GM19324 (cell line): ENCODE measurements at regions not wholly inside any gene's neighbourhood (a gene's known extent, or its start where the extent isn't known, plus 50 kb on each side); places are given as distances from the start of the nearest gene placed in this dataset.
"Not testable (repeated sequence)": the region's sequence is repeated elsewhere in the genome, so short reads cannot be mapped to it uniquely, and the experiment has no call there.

Experiments used
- ATAC-seq: cut with Tn5 transposase; IDR thresholded peaks from one replicate; pipeline ENCODE4 v1.9.1; 2021; ENCODE audit warnings: mild to moderate bottlenecking, moderate library complexity; ENCODE audit not compliant: unreplicated experiment, low FRiP score

GRCh38 chr5:164505791-164506190, 1000.4 kb downstream of the MAT2B start:
- no peak for ATAC-seq

- ATAC-seq = no peak
Measured at GRCh38 chr5:164518067-164518740, 1012.8 kb downstream of the MAT2B start.

- no peak for ATAC-seq
Measured at GRCh38 chr5:164518741-164519080, 1013.3 kb downstream of the MAT2B start.

GRCh38 chr5:164532235-164532900, 1026.9 kb downstream of the MAT2B start:
- ATAC-seq = no peak

- ATAC-seq = not testable (repeated sequence)
Measured at GRCh38 chr5:164533426-164533825, 1028.0 kb downstream of the MAT2B start.

GRCh38 chr5:164540174-164540573, 1034.8 kb downstream of the MAT2B start:
- peak; percentile 63 for ATAC-seq

- ATAC-seq = no peak
Measured at GRCh38 chr5:164545507-164545906, 1040.1 kb downstream of the MAT2B start.

GRCh38 chr5:164553851-164554250, 1048.4 kb downstream of the MAT2B start:
- no peak for ATAC-seq

GRCh38 chr5:164555809-164556208, 1050.4 kb downstream of the MAT2B start:
- no peak for ATAC-seq

GRCh38 chr5:164560216-164560615, 1054.8 kb downstream of the MAT2B start:
- ATAC-seq = no peak

GRCh38 chr5:164561933-164562872, 1056.8 kb downstream of the MAT2B start:
- ATAC-seq = no peak

- no peak for ATAC-seq
Measured at GRCh38 chr5:164563370-164563769, 1058.0 kb downstream of the MAT2B start.

- ATAC-seq = no peak
Measured at GRCh38 chr5:164573397-164573796, 1068.0 kb downstream of the MAT2B start.

GRCh38 chr5:164577201-164577600, 1071.8 kb downstream of the MAT2B start:
- ATAC-seq = no peak

- ATAC-seq = no peak
Measured at GRCh38 chr5:164577742-164578141, 1072.3 kb downstream of the MAT2B start.

- ATAC-seq = no peak
Measured at GRCh38 chr5:164578401-164578800, 1073.0 kb downstream of the MAT2B start.

- no peak for ATAC-seq
Measured at GRCh38 chr5:164578911-164579310, 1073.5 kb downstream of the MAT2B start.

GRCh38 chr5:164580155-164580554, 1074.7 kb downstream of the MAT2B start:
- no peak for ATAC-seq

- ATAC-seq = no peak
Measured at GRCh38 chr5:164581889-164582288, 1076.5 kb downstream of the MAT2B start.

- ATAC-seq = no peak
Measured at GRCh38 chr5:164593982-164594381, 1088.6 kb downstream of the MAT2B start.

- peak; percentile 84 for ATAC-seq
Measured at GRCh38 chr5:164597293-164597900, 1092.0 kb downstream of the MAT2B start.
